ENCODE measurements at regions not wholly inside any gene's neighbourhood (a gene's known extent, or its start where the extent isn't known, plus 50 kb on each side); places are given as distances from the start of the nearest gene placed in this dataset.
A peak's percentile ranks its signal among the peaks of the same experiment; 100 is the strongest.

- Histone ChIP-seq H3K4me3 (peak overlapping the region; percentile 67), H3K4me1 (peaks cover 11% of the 10 kb centered on the region), H3K27ac (peak overlapping the region; percentile 86 to 95), H3K4me2 (peak overlapping the region; percentile 80), H3K9me3 (no peaks in the 10 kb centered on the region)
- TF ChIP-seq SREBF2 (IDR thresholded peaks at IDR 0.05) (peak; percentile 24; the same call in 1 of the 2 replicates), GATA3 (IDR thresholded peaks at IDR 0.05; ENCODE audit: borderline replicate concordance) (peak; percentile 15; the same call in 1 of the 2 replicates), MAZ (IDR thresholded peaks at IDR 0.05; ENCODE audit: borderline replicate concordance, low read depth, low read length) (no peak), MAFK (IDR thresholded peaks at IDR 0.05; ENCODE audit: partially characterized antibody) (peak; percentile 35), PHF8 (IDR thresholded peaks at IDR 0.05; ENCODE audit: borderline replicate concordance, low read depth) (0 out of 2 replicates have a peak, but pooled peaks have one; percentile 32), POLR2A (IDR thresholded peaks at IDR 0.05; ENCODE audit: low read length) (peak; percentile 77), TFCP2L1 (CRISPR knock-in tag; IDR thresholded peaks at IDR 0.05) (no peak), RAD21 (conservative IDR thresholded peaks at IDR 0.05 in 1 of 2, IDR thresholded peaks at IDR 0.05 in 1 of 2) (peak; percentile 97 to 98), MYC (IDR thresholded peaks at IDR 0.05; ENCODE audit: borderline replicate concordance, low read length) (peak; percentile 93), MAX (IDR thresholded peaks at IDR 0.05) (peak; percentile 88), SMC3 (IDR thresholded peaks at IDR 0.05) (peak; percentile 99), RCOR1 (IDR thresholded peaks at IDR 0.05; ENCODE audit: low read depth, low read length) (no peak), NFE2L2 (conservative IDR thresholded peaks at IDR 0.05; ENCODE audit: low read length) (no peak), BCL3 (IDR thresholded peaks at IDR 0.05) (peak; percentile 93), RFX5 (IDR thresholded peaks at IDR 0.05) (peak; percentile 78; the same call in 1 of the 2 replicates), ZFP36 (IDR thresholded peaks at IDR 0.05; ENCODE audit: borderline replicate concordance, partially characterized antibody) (no peak), CBX2 (IDR thresholded peaks at IDR 0.05; ENCODE audit: borderline replicate concordance, low read depth) (no peak), E2F6 (IDR thresholded peaks at IDR 0.05; ENCODE audit: borderline replicate concordance, low read depth) (peak; percentile 69), CEBPB (IDR thresholded peaks at IDR 0.05) (peak in 1 of 2 experiments; percentile 9; a peak in 1 of 4 replicates), PBX3 (IDR thresholded peaks at IDR 0.05) (no peak), CTCF (IDR thresholded peaks at IDR 0.05) (peak; percentile 99), TP53 (CRISPR knock-in tag; IDR thresholded peaks at IDR 0.05) (no peak), JUN (IDR thresholded peaks at IDR 0.05) (peak; percentile 90 to 91; a peak in 4 of 5 replicates)
- FAIRE-seq (peak; percentile 89), DNase-seq (ENCODE audit: low read depth in 1 of 2, low spot score in 1 of 2) (peak; percentile 97 to 99), ATAC-seq (peak; percentile 98 to 100)
- CTCF ChIA-PET: interaction anchor here (0.5 to 19.2 kb wide), 29 partner anchors 9 to 1252 kb away, joined by 3 to 715 read pairs (median 3); no protein-coding TSS in a partner anchor
- POLR2A ChIA-PET: interaction anchor here (0.9 to 1.2 kb wide), 5 partner anchors 10 to 249 kb away, joined by 3 to 4 read pairs (median 3); no protein-coding TSS in a partner anchor
- whole genome bisulfite sequencing (ENCODE audit: missing lambda C conversion rate): 3% methylated on average over 48 of the region's 48 CpGs
These were observed 206.9 kb upstream of the PKDCC start for GRCh38 chr2:41840702-41841551.

All from A549 (cell line).